Stimulated activated naive CD8-positive, alpha-beta T cell treated with anti-CD3 and anti-CD28 coated beads, Interleukin-15, amount 100 ng/mL, for 72 hours (primary cell): ENCODE measurements at regions not wholly inside any gene's neighbourhood (a gene's known extent, or its start where the extent isn't known, plus 50 kb on each side); places are given as distances from the start of the nearest gene placed in this dataset.

ENCODE experiments used
- ATAC-seq: fragments of 150-1000 bp; cut with Tn5 transposase; 2 replicates; pipeline ENCODE4 v1.10.0; 2021; ENCODE audit warnings: mild to moderate bottlenecking, moderate library complexity
- DNase-seq, 2 donors: peaks; one replicate each; pipeline ENCODE4 v3.0.0; 2021 to 2022
- H3K27ac Mint-ChIP-seq, 2 donors: one replicate each; pipeline ENCODE4 v1.8.0; 2022; ENCODE audit warnings: mild to moderate bottlenecking in 2 of 2, mixed read lengths in 2 of 2, moderate library complexity in 2 of 2
- H3K27me3 Mint-ChIP-seq: one replicate; pipeline ENCODE4 v1.8.0; 2022; ENCODE audit warnings: mixed read lengths
- H3K4me1 Mint-ChIP-seq: one replicate; pipeline ENCODE4 v1.8.0; 2022; ENCODE audit warnings: mild to moderate bottlenecking, mixed read lengths
- H3K4me3 Mint-ChIP-seq, 2 donors: one replicate each; pipeline ENCODE4 v1.8.0; 2022; ENCODE audit warnings: mild to moderate bottlenecking in 2 of 2, mixed read lengths in 2 of 2, moderate library complexity in 1 of 2
- H3K9me3 Mint-ChIP-seq, 2 donors: one replicate each; pipeline ENCODE4 v1.8.0; 2022; ENCODE audit warnings: mixed read lengths in 2 of 2

GRCh38 chr2:16215902-16216557, 275.7 kb downstream of the MYCN start:
- no peaks in the 10 kb centered on the region for H3K9me3 Mint-ChIP-seq
- H3K4me3 Mint-ChIP-seq, result no peak overlapping the region
- H3K4me1 Mint-ChIP-seq, result no peaks in the 10 kb centered on the region
- no peak for DNase-seq
- H3K27me3 Mint-ChIP-seq, result peaks cover 20% of the 10 kb centered on the region
- no peak for ATAC-seq
- no peak overlapping the region for H3K27ac Mint-ChIP-seq

GRCh38 chr2:16214861-16215260, 274.5 kb downstream of the MYCN start:
- peaks cover 20% of the 10 kb centered on the region for H3K27me3 Mint-ChIP-seq
- no peak overlapping the region for H3K27ac Mint-ChIP-seq
- no peak overlapping the region for H3K4me3 Mint-ChIP-seq
- no peak for DNase-seq
- H3K9me3 Mint-ChIP-seq, result no peaks in the 10 kb centered on the region
- H3K4me1 Mint-ChIP-seq, result no peaks in the 10 kb centered on the region
- no peak for ATAC-seq

GRCh38 chr2:16214391-16214790, 274.0 kb downstream of the MYCN start:
- Mint-ChIP-seq H3K9me3 (no peaks in the 10 kb centered on the region), H3K4me3 (no peak overlapping the region), H3K27me3 (peaks cover 20% of the 10 kb centered on the region), H3K4me1 (no peaks in the 10 kb centered on the region), H3K27ac (no peak overlapping the region)
- DNase-seq, result no peak
- no peak for ATAC-seq

- ATAC-seq (no peak), DNase-seq (no peak)
Measured at GRCh38 chr2:16212321-16212720, 272.0 kb downstream of the MYCN start.

GRCh38 chr2:16211341-16211740, 271.0 kb downstream of the MYCN start:
- Mint-ChIP-seq H3K27ac (no peak overlapping the region), H3K9me3 (peaks cover 5 to 16% of the 10 kb centered on the region in 2 donors), H3K27me3 (peaks cover 15% of the 10 kb centered on the region), H3K4me1 (no peaks in the 10 kb centered on the region), H3K4me3 (no peak overlapping the region)
- no peak for DNase-seq
- no peak for ATAC-seq

More at GRCh38 chr2:16212321-16212720, 272.0 kb downstream of the MYCN start:
- Mint-ChIP-seq H3K9me3 (peaks cover 5 to 14% of the 10 kb centered on the region in 2 donors), H3K27me3 (peaks cover 22% of the 10 kb centered on the region), H3K27ac (no peak overlapping the region), H3K4me1 (no peaks in the 10 kb centered on the region), H3K4me3 (no peak overlapping the region)

GRCh38 chr2:16210841-16211240, 270.5 kb downstream of the MYCN start:
- Mint-ChIP-seq H3K9me3 (peaks cover 5 to 16% of the 10 kb centered on the region in 2 donors), H3K27ac (no peak overlapping the region), H3K27me3 (peaks cover 10% of the 10 kb centered on the region), H3K4me3 (no peak overlapping the region), H3K4me1 (no peaks in the 10 kb centered on the region)
- no peak for DNase-seq
- ATAC-seq, result no peak

GRCh38 chr2:16209799-16210198, 269.4 kb downstream of the MYCN start:
- Mint-ChIP-seq H3K27ac (no peak overlapping the region), H3K4me3 (no peak overlapping the region), H3K4me1 (no peaks in the 10 kb centered on the region), H3K9me3 (peaks cover 5 to 16% of the 10 kb centered on the region in 2 donors), H3K27me3 (peaks cover 8% of the 10 kb centered on the region)
- ATAC-seq (no peak), DNase-seq (no peak)

GRCh38 chr2:16208921-16209320, 268.6 kb downstream of the MYCN start:
- Mint-ChIP-seq H3K9me3 (peaks cover 5 to 16% of the 10 kb centered on the region in 2 donors), H3K4me3 (no peak overlapping the region), H3K27ac (no peak overlapping the region), H3K4me1 (no peaks in the 10 kb centered on the region), H3K27me3 (peaks cover 8% of the 10 kb centered on the region)
- ATAC-seq (no peak), DNase-seq (no peak)

- Mint-ChIP-seq H3K27ac (no peak overlapping the region), H3K27me3 (peaks cover 8% of the 10 kb centered on the region), H3K4me3 (no peak overlapping the region), H3K9me3 (peaks cover 5 to 16% of the 10 kb centered on the region in 2 donors), H3K4me1 (no peaks in the 10 kb centered on the region)
- DNase-seq (no peak), ATAC-seq (no peak)
Measured at GRCh38 chr2:16208241-16208797, 268.0 kb downstream of the MYCN start.

- H3K27ac Mint-ChIP-seq, result no peak overlapping the region
- peaks cover 8% of the 10 kb centered on the region for H3K27me3 Mint-ChIP-seq
- peaks cover 5 to 16% of the 10 kb centered on the region in 2 donors for H3K9me3 Mint-ChIP-seq
- H3K4me3 Mint-ChIP-seq, result no peak overlapping the region
- H3K4me1 Mint-ChIP-seq, result no peaks in the 10 kb centered on the region
- ATAC-seq (no peak), DNase-seq (no peak)
Measured at GRCh38 chr2:16207611-16208010, 267.3 kb downstream of the MYCN start.

GRCh38 chr2:16207151-16207550, 266.8 kb downstream of the MYCN start:
- Mint-ChIP-seq H3K27ac (no peak overlapping the region), H3K27me3 (peaks cover 8% of the 10 kb centered on the region), H3K4me1 (no peaks in the 10 kb centered on the region), H3K4me3 (no peak overlapping the region), H3K9me3 (peaks cover 5 to 16% of the 10 kb centered on the region in 2 donors)
- DNase-seq (no peak), ATAC-seq (no peak)

- H3K4me1 Mint-ChIP-seq, result no peaks in the 10 kb centered on the region
- no peak for DNase-seq
- H3K4me3 Mint-ChIP-seq, result no peak overlapping the region
- ATAC-seq, result no peak
- H3K9me3 Mint-ChIP-seq, result peaks cover 5 to 16% of the 10 kb centered on the region in 2 donors
- no peak overlapping the region for H3K27ac Mint-ChIP-seq
- peaks cover 8% of the 10 kb centered on the region for H3K27me3 Mint-ChIP-seq
Measured at GRCh38 chr2:16206191-16206944, 266.0 kb downstream of the MYCN start.

GRCh38 chr2:16205631-16206030, 265.3 kb downstream of the MYCN start:
- DNase-seq (no peak), ATAC-seq (no peak)
- Mint-ChIP-seq H3K27ac (no peak overlapping the region), H3K4me3 (no peak overlapping the region), H3K4me1 (no peaks in the 10 kb centered on the region), H3K9me3 (peaks cover 5 to 16% of the 10 kb centered on the region in 2 donors), H3K27me3 (peaks cover 8% of the 10 kb centered on the region)

- ATAC-seq (no peak), DNase-seq (no peak)
- Mint-ChIP-seq H3K27me3 (peaks cover 8% of the 10 kb centered on the region), H3K4me1 (no peaks in the 10 kb centered on the region), H3K9me3 (peaks cover 5 to 16% of the 10 kb centered on the region in 2 donors), H3K27ac (no peak overlapping the region), H3K4me3 (no peak overlapping the region)
Measured at GRCh38 chr2:16204886-16205620, 264.7 kb downstream of the MYCN start.

- DNase-seq, result no peak
Measured at GRCh38 chr2:16204251-16204650, 263.9 kb downstream of the MYCN start.

More at GRCh38 chr2:16204251-16204650, 263.9 kb downstream of the MYCN start:
- Mint-ChIP-seq H3K4me3 (no peak overlapping the region), H3K27me3 (peaks cover 8% of the 10 kb centered on the region), H3K4me1 (no peaks in the 10 kb centered on the region), H3K27ac (no peak overlapping the region), H3K9me3 (peaks cover 5 to 16% of the 10 kb centered on the region in 2 donors)
- ATAC-seq, result no peak
